ENCODE measurements at regions not wholly inside any gene's neighbourhood (a gene's known extent, or its start where the extent isn't known, plus 50 kb on each side); places are given as distances from the start of the nearest gene placed in this dataset.

DNA sequence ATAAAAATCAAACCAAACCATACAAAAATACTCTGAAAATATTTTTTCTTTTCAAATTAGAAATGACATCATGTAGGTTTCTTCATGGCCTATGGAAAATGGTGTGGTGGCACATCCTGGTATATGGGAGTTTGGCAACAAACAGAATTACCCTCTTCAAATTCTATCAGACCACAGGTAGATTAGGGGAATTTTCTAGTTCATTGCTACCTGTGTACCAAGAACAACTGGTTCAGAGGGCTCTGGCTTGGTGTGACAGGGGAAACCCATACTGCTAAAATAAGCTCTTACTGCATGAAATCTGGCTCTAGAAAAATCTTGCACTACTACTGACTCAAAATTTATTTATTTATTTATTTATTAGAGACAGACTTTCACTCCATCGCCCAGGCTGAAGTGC, 63.4 kb upstream of the PELI1 start:
- TF ChIP-seq GABPA (IDR thresholded peaks at IDR 0.05; ENCODE audit: low read depth) (no peak), CTCF (IDR thresholded peaks at IDR 0.05; ENCODE audit: insufficient read depth, low read length) (no peak), POLR2AphosphoS5 (IDR thresholded peaks at IDR 0.05; ENCODE audit: low read depth) (no peak)
